A549 (cell line): ENCODE measurements at regions not wholly inside any gene's neighbourhood (a gene's known extent, or its start where the extent isn't known, plus 50 kb on each side); places are given as distances from the start of the nearest gene placed in this dataset.
"Not testable (repeated sequence)": the region's sequence is repeated elsewhere in the genome, so short reads cannot be mapped to it uniquely, and the experiment has no call there.

Experiments
- CBX2 ChIP-seq: fragments of 200-600 bp; sonication (generic); IDR thresholded peaks from 2 replicates; pipeline ENCODE4 v1.6.1; 2016; ENCODE audit warnings: low read depth, mild to moderate bottlenecking, borderline replicate concordance
- CBX8 ChIP-seq: fragments of 200-600 bp; sonication (generic); IDR thresholded peaks from 2 replicates; pipeline ENCODE4 v1.6.1; 2016
- ESRRA ChIP-seq: fragments of 150-350 bp; IDR thresholded peaks from 2 replicates; pipeline ENCODE4 v1.6.1; 2014; ENCODE audit warnings: mild to moderate bottlenecking, low read length, borderline replicate concordance
- MAZ ChIP-seq: fragments of 150-350 bp; IDR thresholded peaks from 2 replicates; pipeline ENCODE4 v1.6.1; 2014; ENCODE audit warnings: antibody characterized with exemption, low read depth, low read length, borderline replicate concordance
- MYC ChIP-seq: IDR thresholded peaks from 2 replicates; pipeline ENCODE4 v1.6.1; 2012; ENCODE audit warnings: mild to moderate bottlenecking, inconsistent platforms, low read length, improper control_type of control experiment, borderline replicate concordance
- NFE2L2 ChIP-seq: fragments of 150-350 bp; conservative IDR thresholded peaks from 2 replicates; pipeline ENCODE4 v1.6.1; 2014; ENCODE audit warnings: low read length
- POLR2A ChIP-seq: IDR thresholded peaks from 2 replicates; pipeline ENCODE4 v1.6.1; 2012; ENCODE audit warnings: mild to moderate bottlenecking, low read length
- POLR2AphosphoS2 ChIP-seq: conservative IDR thresholded peaks from 2 replicates; pipeline ENCODE4 v1.6.1; 2012; ENCODE audit warnings: low read length, improper control_type of control experiment, inconsistent platforms
- SREBF2 ChIP-seq: fragments of 450-650 bp; IDR thresholded peaks from 2 replicates; pipeline ENCODE4 v1.6.1; 2014; ENCODE audit warnings: mild to moderate bottlenecking, moderate library complexity
- TF ChIP-seq, protein P1 (sequence below): fragments of >200 bp; sonication (Bioruptor Twin); formaldehyde crosslinking; IDR thresholded peaks from 3 replicates; pipeline ENCODE4 v1.5.1; 2016
- TF ChIP-seq, protein P2 (sequence below): fragments of 450-650 bp; IDR thresholded peaks from 2 replicates; pipeline ENCODE4 v1.6.1; 2014; ENCODE audit warnings: antibody characterized with exemption

DNA sequence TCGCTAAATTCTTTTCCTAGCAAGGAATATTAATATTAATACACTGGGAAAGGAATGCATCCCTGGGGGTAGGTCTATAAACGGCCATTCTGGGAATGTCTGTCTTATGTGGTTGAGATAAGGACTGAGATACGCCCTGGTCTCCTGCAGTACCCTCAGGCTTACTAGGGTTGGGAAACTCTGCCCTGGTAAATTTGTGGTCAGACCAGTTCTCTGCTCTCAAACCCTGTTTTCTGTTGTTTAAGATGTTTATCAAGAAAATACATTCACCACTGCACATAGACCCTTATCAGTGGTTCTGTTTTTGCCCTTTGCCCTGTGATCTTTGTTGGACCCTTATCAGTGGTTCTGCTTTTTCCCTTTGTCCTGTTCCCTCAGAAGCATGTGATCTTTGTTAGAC is 335.8 kb downstream of the TMEM38B start:
- TF ChIP-seq, protein P1, sequence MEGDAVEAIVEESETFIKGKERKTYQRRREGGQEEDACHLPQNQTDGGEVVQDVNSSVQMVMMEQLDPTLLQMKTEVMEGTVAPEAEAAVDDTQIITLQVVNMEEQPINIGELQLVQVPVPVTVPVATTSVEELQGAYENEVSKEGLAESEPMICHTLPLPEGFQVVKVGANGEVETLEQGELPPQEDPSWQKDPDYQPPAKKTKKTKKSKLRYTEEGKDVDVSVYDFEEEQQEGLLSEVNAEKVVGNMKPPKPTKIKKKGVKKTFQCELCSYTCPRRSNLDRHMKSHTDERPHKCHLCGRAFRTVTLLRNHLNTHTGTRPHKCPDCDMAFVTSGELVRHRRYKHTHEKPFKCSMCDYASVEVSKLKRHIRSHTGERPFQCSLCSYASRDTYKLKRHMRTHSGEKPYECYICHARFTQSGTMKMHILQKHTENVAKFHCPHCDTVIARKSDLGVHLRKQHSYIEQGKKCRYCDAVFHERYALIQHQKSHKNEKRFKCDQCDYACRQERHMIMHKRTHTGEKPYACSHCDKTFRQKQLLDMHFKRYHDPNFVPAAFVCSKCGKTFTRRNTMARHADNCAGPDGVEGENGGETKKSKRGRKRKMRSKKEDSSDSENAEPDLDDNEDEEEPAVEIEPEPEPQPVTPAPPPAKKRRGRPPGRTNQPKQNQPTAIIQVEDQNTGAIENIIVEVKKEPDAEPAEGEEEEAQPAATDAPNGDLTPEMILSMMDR = not testable (repeated sequence)
- TF ChIP-seq CBX8, POLR2AphosphoS2, POLR2A, ESRRA, CBX2, NFE2L2, SREBF2, MAZ, MYC: not testable (repeated sequence)
- TF ChIP-seq, protein P2, sequence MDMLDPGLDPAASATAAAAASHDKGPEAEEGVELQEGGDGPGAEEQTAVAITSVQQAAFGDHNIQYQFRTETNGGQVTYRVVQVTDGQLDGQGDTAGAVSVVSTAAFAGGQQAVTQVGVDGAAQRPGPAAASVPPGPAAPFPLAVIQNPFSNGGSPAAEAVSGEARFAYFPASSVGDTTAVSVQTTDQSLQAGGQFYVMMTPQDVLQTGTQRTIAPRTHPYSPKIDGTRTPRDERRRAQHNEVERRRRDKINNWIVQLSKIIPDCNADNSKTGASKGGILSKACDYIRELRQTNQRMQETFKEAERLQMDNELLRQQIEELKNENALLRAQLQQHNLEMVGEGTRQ = not testable (repeated sequence)
